SH-SY5Y (cell line): ENCODE measurements at regions not wholly inside any gene's neighbourhood (a gene's known extent, or its start where the extent isn't known, plus 50 kb on each side); places are given as distances from the start of the nearest gene placed in this dataset.

Experiments used
- GATA2 ChIP-seq: IDR thresholded peaks from 2 replicates; pipeline ENCODE4 v1.6.1; 2011; ENCODE audit warnings: mild to moderate bottlenecking, low read depth, low read length
- GATA3 ChIP-seq: IDR thresholded peaks from 2 replicates; pipeline ENCODE4 v1.6.1; 2011; ENCODE audit warnings: low read depth, mild to moderate bottlenecking, low read length, moderate library complexity

DNA sequence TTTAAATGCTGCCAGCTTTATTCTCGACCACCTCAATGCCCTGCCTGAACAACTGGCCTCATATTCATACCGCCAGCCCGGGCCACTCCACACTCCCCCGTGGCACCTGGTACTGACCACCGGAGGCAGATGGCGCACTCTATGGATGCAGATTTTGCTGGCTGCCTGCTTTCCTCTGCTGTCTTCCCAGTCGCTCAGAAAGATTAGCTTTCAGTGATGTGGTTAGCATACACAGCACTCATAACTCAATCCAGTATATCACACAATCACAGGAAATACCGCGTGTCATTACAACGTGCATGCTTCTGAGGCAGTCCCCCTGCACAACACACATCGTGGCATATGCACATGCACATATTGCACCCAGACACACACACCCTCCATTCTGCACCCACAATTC is 147.2 kb upstream of the BCOR start:
- TF ChIP-seq GATA2 (peak; percentile 43), GATA3 (no peak)

DNA sequence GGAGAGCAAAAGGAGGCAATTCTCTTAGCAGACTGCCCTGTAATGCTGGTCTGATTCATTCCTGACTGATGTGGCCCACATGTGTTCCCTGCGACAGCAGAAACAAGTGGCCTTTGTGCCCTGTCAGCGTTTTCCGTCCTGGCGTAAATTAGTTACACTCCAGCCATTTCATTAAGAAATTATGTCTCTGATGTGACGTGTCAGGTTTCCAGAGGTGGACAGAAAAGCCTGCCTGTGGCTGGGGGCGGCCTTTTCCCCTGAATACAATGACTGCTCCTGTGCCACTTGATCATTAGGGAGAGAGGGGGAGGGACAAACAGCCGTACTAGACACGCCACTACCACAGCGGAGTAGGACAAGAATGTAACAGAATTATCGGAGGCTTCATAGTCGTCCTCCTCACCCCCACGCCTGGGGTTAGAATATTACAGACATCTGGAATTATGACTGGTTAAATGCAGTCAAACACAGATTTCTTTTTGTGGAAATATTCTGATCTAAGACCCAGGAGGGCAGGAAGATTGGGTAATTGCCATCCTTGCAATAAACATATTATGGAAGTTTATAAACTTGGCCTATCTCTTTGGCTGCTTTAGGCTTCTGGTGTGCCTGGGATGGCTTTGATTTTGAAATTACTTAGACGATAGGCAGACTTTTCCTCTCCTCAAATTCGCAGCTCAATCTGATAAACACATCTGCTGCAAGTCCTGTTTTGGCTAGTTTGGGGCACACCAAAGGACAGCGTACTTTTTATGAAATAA is 146.2 kb upstream of the BCOR start:
- TF ChIP-seq GATA3, result no peak
- TF ChIP-seq GATA2, result peak; percentile 47; the same call in 1 of the 2 replicates

DNA sequence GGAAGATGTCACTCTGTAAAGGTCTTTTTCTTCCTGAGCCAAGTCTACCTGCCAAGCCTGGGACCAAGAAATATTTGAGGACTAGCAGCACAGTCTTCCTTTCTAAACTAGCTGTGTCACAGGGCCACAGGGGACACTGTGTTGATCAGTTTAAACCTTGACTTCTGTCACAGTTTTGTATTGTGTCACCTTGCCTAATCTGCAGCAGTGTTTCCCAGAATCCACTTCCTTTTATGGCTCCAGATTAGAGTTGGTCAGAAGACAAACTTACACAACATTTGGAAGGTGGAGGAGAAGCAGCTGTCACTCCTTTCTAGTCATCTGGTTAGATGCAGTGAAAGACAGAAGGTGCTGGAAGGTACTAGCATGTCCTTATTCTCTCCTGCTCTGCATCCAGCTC is 143.1 kb upstream of the BCOR start:
- no peak for TF ChIP-seq GATA2
- TF ChIP-seq GATA3, result no peak

DNA sequence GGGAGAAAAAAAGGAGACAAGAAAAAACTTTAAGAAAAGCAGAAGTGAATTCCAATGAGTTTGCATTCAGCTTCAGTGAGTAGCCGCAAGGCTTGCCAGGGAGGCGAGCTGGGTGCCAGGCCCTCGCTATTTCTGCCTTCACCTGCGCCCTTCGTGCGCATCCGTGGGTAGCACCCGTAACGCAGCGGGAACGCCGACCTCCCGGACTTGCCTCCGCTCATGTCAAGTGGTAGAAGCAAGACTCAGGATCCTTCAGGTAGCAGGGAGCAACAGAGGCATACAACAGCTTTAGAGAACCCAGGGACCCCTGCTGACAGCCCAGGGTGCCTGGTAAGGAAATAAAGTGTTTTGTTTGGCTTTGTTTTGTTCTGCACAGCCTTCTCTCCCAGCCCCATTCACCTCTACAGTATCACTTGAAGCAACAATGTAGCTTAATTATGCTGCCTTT is 140.0 kb upstream of the BCOR start:
- no peak for TF ChIP-seq GATA2
- TF ChIP-seq GATA3, result no peak

DNA sequence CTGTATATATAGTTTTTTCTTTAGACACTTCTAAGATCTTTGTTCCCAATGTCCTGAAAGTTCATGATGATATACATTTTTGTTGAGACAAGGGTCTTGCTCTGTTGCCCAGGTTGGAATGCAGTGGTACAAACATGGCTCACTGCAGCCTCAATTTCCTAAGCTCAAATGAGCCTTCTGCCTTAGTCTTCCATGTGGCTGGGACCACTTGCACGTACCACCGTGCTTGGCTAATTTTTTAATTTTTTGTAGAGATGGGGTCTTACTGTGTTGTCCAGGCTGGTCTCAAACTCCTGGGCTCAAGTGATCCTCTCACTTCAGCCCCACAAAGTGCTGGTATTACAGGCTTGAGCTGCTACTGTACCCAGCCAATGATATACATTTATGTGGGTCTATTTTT is 132.9 kb upstream of the BCOR start:
- no peak for TF ChIP-seq GATA3
- no peak for TF ChIP-seq GATA2

DNA sequence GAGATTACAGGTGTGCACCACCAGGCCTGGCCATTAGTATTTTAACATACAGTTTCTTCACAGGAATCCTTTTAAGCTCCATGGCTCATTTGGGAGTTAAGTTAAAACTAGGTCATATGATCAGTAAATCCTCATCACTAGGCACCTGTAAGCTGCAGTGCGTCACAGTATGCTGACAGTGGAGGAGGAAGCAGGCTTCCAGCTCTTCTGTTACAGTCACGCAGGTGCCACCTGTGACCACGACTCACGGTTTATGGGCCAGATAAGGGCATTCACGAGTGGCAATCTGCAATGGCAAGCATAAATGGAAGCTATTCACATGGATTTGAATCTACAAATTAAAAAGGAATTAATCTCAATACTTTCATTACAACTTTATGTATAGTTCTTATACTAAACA is 129.4 kb upstream of the BCOR start:
- TF ChIP-seq GATA2, result no peak
- TF ChIP-seq GATA3, result no peak

DNA sequence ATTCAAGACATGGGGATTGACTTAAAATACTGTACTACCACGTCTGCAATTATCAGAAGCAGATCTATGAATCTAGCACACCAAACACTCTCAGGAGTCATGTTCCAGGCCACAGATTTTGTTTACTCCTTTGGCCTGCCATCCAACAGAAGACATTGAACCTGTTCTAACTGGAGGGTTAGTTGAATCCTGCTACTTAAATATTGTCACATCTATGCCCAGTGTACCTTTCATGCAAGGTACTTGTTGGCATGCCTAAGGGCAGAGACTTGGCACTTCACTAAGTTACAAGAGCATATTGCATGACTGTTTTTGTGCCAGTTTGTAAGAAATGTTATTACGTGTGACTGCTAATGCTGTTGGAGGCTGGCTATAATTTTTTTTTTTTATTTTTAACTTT is 126.9 kb upstream of the BCOR start:
- TF ChIP-seq GATA3 (no peak), GATA2 (no peak)

DNA sequence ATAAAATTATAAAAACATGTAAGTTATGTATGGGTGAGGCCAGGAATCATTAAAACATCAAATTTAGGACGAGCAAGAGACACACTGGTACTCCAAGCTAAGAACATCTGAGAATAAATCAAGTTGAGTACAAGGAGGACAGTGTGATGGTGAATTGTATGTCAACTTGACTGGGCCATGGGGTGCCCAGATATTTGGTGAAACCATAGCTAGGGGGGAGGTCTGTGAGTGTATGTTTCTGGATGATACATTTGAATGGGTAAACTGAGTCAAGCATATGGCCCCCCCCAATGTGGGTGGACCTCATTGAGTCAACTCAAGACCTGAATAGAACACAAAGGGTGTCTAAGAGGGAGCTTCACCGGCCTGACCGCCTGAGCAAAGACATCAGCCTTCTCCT is 115.3 kb upstream of the BCOR start:
- no peak for TF ChIP-seq GATA2
- TF ChIP-seq GATA3, result no peak

DNA sequence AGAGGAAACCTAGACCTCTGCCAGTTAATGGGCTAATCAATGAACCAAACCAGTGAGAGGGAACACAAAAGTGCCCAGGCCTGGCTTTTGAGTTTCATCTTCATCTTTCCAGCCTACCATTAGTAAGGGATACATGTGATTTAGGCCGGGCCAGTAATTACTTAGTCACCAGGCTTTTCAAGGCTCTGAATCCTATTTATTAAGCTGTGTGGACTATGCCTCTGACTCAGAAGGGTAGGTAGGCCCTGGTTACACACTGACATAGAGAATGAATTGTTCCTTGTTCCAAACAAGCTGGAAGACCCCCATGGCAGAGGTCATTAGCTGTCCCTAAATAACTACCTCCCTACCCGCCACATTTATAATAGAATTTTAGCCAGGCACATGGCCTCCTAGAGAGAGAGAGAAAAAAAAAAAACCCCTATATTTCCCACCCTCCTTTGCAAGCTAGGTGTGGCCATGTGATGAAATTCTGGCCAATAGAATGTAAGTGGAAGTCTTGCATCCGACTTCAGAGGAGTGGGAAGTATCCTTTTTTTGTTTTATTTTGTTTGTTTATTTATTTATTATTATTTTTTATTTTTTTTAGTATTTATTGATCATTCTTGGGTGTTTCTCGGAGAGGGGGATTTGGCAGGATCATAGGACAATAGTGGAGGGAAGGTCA is 112.3 kb upstream of the BCOR start:
- TF ChIP-seq GATA3 (no peak), GATA2 (no peak)

DNA sequence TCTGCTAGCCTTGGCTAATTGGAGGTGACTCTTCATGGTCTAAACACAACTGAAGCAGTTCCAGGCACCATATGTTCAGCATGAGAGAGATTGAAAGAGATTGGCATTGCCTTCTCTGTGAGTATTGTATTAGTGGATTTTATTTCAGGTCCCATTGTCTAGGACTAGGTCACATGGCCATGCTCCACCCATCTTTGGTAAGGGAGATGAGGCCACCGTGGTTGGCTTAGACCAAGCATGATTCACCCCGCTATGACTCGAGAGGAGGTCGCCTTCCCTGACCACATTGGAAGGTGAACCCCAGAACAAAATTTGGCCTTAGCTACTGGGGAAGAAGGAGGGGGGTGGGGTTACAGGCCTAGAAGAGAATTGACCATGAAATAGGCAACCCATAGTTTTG is 109.9 kb upstream of the BCOR start:
- TF ChIP-seq GATA3, result no peak
- TF ChIP-seq GATA2, result no peak

DNA sequence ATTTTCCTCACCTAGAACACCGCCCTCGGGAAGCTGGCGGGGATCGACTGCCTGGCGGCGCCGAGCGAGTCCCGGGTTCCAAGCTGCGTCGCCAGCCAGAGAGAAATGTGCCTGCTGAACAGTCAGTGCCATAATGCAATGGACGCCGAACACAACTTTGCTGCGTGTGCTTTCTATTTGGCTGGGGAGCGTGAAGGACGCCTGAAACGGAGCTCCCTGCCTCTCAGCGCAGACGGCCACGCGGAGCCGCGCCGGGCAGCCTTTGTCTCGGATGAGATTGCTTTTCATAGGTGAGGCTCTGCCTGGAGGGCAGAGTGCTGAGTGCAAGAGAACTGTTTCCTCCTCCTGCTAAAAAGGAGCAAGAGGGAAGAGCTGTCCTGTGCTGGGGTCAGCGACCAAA is 107.7 kb upstream of the BCOR start:
- TF ChIP-seq GATA3 (no peak), GATA2 (no peak)

DNA sequence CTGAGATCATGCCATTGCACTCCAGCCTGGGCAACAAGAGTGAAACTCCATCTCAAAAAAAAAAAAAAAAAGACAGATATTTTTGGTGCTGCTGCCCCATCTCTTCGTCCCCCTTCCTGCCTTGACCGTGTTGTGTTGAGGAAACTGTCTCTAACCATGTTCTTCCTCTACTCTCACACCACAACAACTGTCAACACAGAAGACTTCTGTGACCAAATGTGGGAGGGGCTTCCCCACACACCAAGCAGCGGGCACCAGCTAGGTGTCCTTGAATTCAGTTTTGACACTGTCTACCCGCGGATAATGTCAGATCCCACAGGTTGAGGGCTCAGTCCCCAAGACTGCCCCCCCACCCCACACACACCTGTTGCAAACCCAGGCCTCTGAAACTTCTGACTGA is 104.7 kb upstream of the BCOR start:
- TF ChIP-seq GATA2 (no peak), GATA3 (no peak)

DNA sequence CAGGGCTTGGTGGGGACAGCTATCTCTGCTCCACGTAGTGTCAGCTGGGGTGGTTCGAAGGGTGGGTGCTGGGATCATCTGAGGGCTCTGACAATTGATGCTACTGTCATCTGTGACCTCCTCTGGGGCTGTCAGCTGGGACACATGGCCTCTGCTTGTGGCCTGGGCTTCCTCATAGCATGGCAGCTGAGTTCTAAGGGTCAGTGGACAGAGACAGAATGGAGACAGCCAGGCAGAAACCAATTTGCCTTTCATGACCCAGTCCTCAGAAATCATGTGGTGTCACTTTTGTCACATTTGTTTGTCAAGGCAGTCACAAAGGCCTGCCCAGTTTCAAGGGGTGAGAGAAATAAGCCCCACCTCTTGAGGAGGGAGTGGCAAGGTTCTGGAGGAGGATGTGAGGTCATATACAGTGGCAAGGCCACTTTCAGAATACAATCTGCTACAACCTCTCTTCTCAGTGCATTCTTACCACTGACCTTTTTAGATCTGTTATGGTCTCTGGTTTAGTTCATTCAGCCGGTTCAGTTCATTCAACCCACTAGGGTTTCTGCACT is 103.6 kb upstream of the BCOR start:
- TF ChIP-seq GATA2, result no peak
- no peak for TF ChIP-seq GATA3

DNA sequence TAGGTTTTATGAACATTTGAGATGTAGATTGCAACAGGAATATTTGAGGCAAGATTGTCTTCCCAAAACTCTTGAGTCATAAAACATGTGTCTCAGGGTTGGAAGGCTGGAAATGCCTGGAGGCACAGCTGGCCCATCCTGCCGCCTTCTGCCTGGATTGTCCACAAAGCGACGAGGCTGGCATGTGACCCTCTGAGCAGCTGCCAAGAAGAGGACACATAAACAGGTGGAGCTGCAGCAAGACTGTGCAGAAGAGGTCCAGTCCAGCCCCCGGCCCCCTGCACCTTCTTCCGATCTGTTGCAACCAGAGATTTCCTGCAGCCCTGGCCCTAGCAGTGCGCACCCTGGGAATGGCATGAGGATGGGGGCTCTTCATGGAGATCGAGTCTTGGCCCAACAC is 101.9 kb upstream of the BCOR start:
- TF ChIP-seq GATA3, result no peak
- TF ChIP-seq GATA2, result no peak

DNA sequence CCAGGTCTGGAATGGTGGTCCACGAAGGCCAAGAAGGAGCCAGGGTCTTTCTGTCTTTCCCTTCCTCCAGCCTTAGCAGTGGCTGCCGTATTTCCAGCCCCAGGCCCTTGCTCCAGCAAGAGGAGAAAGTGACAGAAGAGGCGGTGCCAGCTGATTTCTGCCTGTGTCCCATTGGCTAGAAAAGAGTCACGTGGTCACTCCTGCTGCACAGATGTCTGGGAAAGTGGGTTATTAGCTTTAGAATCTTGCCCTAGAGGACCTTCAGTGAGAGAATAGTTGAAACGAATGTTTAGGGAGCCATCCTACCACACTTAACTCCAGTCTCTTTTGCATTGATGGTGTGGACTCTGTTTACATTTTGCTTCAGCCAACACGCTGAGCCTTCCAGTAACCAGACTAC is 99.3 kb upstream of the BCOR start:
- TF ChIP-seq GATA3 (no peak), GATA2 (no peak)
